ENCODE measurements at regions not wholly inside any gene's neighbourhood (a gene's known extent, or its start where the extent isn't known, plus 50 kb on each side); places are given as distances from the start of the nearest gene placed in this dataset.
"Not testable (repeated sequence)": the region's sequence is repeated elsewhere in the genome, so short reads cannot be mapped to it uniquely, and the experiment has no call there.

DNA sequence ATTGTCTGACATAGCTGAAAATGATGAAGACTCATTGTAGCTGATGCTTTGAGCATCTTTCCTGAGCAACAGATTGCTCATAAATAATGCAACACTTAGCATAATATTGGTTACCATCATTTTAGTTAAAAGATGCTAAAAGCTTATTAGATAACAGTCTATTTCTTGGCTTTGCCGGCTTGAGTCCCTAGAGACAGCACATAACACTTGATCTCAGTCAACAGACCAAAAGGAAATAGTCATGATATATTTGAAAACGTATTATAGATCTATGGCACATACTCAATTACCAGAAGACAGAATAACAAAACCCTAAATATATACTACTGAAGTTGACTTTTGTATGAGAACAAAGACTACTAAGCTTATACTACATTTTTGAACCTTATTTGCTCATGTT, 846.7 kb upstream of the EPHA5 start:
- no peak for DNase-seq

DNA sequence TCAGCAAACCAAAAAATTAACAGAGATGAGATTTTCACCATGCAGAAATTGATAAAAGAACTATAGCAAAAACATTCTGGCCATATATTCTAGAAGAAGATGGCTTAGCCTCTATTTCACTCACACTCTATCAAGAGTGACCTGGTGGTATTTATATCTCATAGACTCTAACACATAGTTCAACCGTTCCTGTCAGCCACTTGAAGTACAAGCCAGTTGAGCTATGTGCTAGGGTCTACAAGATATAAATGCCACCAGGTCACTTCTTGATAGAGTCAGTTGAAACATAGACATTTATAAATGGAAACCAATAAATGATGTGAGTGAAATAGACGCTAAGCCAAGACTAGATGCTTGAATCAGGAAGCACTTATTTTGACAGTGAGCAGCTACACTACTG, 836.7 kb upstream of the EPHA5 start:
- no peak for DNase-seq

GRCh38 chr4:66501997-66502396, 831.7 kb upstream of the EPHA5 start:
- no peak for DNase-seq

DNA sequence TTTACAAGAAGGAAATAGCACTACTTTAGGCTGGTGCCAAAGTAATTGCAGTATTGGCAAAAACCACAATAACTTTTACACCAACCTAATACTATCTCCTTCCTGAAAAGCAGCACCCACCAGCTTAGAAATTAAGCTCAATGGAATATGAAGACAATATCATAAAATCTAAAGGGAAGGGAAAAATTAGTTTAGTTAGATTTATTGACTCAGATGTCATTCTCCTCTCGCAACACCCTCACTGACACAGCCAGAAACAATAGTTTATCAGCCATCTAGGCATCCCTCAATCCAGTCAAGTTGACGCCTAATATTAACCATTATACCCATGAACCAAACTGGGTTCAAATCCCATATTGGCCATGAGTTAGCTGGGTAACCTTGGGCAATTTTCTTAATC, 820.4 kb upstream of the EPHA5 start:
- DNase-seq: no peak

- no peak for DNase-seq
These were observed 819.6 kb upstream of the EPHA5 start for GRCh38 chr4:66489783-66490452.

DNA sequence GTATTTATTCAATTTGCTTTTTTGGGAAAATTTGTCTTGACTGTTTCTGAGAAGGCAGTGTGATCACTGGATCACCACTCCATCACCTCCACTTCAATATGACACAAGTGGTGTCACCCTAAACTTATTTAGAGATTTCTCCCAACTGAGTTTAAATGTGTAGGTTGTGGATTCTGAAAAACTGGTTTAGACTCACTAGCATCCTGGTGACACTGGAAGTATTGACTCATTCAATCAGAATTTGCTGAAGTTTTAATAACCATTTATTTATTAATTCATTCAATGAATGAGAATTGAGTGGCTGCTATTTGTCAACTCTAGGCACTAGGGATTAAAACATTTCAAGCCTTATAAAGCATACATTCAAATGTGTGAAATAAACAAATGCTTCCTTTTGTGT, 819.1 kb upstream of the EPHA5 start:
- no peak for DNase-seq

DNA sequence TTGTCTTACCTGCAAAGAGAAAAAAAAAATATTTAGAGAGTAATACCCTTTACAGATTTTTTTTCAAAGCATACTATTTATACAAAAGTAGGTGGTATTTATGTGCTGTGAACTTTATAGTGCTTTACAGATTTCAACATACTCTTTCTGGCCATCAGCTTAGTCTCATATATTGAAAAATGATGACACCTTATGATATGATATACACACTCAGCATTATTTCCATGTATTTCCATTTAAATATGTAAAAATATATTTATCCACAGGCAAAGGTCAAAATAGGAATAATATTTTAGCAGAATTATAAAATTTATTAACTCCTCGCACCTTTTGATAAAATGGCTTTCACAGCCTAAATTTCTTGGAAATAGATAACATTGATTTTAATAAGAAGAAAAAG, 815.8 kb upstream of the EPHA5 start:
- DNase-seq: no peak

DNA sequence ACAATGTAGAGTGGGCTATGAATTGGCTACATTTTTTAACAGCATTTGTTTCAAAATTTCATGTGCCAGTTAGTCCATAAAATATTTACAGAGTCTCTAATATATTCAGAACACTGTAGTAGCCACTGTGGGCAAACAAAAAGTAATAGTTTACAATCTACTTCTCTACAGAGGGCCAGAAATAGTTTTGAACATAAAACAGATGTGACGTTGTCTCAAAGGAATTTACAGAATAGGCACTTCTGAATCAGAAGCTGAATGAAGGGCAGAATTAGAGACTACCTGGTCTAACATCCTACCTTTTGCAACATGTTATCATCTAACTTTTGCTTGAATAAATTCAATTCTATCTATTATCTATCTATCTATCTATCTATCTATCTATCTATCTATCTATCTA, 811.9 kb upstream of the EPHA5 start:
- DNase-seq: no peak

DNA sequence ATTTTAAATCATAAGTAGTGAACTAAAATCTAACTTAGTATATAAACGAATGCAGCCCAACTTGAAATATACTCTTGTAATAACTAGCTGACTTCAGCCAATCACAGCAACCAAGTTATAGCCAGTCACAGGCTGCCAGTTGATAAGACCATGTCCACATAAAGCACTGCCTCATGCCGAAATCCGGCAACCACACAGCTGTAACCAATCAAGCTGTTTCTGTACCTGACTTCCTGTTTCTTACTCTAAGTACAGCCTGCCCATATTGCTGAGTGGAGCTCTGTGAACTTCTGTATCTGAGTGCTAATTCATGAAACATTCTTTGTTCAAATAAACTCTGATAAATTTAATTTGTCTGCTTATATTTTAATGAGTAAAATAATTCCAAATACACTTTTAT, 805.3 kb upstream of the EPHA5 start:
- DNase-seq: no peak

GRCh38 chr4:66465111-66465510, 794.8 kb upstream of the EPHA5 start:
- DNase-seq: no peak

GRCh38 chr4:66462890-66463289, 792.6 kb upstream of the EPHA5 start:
- DNase-seq: not testable (repeated sequence)

GRCh38 chr4:66451741-66452140, 781.5 kb upstream of the EPHA5 start:
- DNase-seq: no peak

DNA sequence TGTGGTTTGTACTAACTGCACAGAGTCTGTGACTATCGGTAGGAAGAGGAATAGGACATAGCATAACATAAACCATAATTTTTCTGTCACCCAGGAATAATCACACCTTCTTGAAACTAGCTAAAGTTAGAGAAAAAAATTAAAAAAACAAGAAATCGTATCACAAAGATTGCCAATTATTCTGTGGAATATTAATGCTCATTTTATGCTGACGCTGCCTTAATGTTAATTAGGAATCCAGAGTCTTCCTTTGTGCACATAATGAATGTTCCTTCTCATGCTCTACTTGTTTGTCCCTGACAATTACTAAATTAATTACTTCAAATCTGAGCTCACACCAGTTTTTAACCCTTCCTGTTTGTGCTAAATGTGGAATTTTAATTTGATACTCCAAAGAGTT, 772.7 kb upstream of the EPHA5 start:
- no peak for DNase-seq

- DNase-seq: no peak
These were observed 769.2 kb upstream of the EPHA5 start for GRCh38 chr4:66439508-66439907.

GRCh38 chr4:66433706-66434105, 763.4 kb upstream of the EPHA5 start:
- DNase-seq: no peak

- DNase-seq: no peak
These were observed 760.6 kb upstream of the EPHA5 start for GRCh38 chr4:66430856-66431255.

DNA sequence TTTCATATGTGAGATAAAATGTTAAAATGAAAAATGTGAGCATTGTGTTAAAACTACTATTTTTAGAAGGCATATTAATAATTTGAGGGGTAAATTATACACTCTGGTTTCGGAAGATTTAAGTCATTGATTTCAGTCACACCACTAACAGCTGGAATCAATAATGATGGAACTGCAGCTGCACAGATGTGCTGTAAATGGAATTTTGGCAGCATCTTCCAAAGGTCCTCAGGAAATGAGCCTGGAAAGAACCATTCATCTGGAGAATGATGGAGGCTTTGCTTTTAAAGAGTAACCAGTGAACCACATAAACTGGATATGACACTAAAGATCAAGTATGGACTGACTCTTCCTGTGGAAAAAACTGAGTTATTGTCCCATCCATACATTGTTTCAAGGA, 759.0 kb upstream of the EPHA5 start:
- no peak for DNase-seq

- no peak for DNase-seq
These were observed 746.1 kb upstream of the EPHA5 start for GRCh38 chr4:66416425-66416824.

- DNase-seq: no peak
These were observed 733.9 kb upstream of the EPHA5 start for GRCh38 chr4:66404141-66404540.

- DNase-seq: no peak
These were observed 706.6 kb upstream of the EPHA5 start for GRCh38 chr4:66376921-66377320.

DNA sequence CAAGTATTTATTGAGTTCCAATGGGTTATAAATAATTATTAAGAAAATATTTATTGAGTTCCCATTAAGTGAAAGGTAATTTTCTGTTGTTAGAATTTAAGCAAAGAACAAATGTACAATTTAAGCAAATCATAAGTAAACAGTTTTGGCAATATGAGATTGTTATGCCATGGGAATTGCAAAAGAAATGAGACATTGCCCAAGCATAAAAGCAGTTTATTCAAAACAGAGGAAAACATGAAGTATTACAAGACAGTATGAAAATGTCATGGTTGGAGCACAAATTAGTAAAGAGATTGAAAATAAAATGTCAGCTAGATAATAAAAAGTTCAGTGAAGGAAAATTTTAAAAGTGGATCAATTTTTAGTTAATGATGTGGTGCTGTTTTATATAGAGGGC, 706.1 kb upstream of the EPHA5 start:
- no peak for DNase-seq

DNA sequence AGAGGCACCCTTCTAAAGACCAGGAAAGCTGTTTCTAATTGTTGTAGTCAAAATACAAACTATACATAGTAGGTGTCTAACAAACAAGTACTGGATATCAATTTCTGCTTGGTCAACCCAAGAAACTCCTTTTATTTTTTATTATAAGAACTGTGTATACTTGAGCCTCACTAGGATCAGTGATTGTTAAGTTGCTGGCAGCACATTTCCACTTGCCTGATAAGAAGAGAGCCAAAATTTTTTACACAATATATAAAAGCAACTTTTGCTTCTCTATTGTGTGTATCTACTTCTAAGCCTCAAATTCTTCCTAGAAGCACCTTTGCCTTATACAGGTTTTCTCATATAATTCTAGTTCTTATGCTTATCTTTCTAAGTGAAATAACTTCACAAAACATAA, 703.0 kb upstream of the EPHA5 start:
- DNase-seq: no peak

DNA sequence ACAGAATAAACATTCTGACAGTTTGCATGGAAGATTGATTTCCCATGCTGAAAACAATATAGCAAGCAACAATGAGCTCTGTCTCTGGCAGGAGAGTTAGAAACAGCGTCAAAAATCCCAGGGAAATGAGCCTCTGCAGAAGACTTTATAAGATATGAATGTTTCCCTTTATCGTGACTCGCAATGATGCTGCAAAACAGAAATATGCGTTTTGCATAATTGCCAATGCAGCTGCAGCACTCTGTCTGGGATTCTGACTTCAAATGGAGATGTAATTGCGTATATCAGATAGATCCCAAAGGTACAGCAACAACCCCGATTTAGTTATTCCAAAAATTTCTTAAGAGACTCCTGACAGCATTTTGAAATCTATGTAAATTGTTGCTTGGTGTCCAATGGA, 702.4 kb upstream of the EPHA5 start:
- DNase-seq: no peak

GRCh38 chr4:66367043-66367660, 696.9 kb upstream of the EPHA5 start:
- DNase-seq: no peak

DNA sequence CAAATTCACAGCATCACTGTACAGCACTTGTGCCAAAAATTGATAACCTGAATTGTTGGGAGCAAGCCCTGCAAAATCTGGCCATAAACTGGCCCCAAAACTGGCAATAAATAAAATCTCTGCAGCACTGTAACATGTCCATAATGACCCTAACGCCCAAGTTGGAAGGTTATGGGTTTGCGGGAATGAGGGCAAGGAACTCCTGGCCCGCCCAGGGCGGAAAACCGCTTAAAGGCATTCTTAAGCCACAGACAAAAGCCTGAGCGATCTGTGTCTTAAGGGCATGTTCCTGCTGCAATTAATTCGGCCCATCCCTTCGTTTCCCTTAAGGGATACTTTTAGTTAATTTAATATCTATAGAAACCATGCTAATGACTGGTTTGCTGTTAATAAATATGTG, 690.1 kb upstream of the EPHA5 start:
- DNase-seq: not testable (repeated sequence)

Data from stimulated activated CD4-positive, alpha-beta T cell treated with anti-CD3 and anti-CD28 coated beads, Interleukin-4, amount 100 ng/mL, for 4 hours (primary cell).